CD4-positive, alpha-beta T cell (primary cell): ENCODE measurements at regions not wholly inside any gene's neighbourhood (a gene's known extent, or its start where the extent isn't known, plus 50 kb on each side); places are given as distances from the start of the nearest gene placed in this dataset.

Experiments
- ATAC-seq: fragments of 200-7000 bp; cut with Tn5 transposase; one replicate; pipeline ENCODE4 v1.10.0; 2022; ENCODE audit warnings: mild to moderate bottlenecking; ENCODE audit not compliant: poor library complexity
- CTCF ChIA-PET: fragments of 350-600 bp; sonication (Branson Sonifier 250); formaldehyde crosslinking; loops from one replicate; lab custom pipeline; 2021; ENCODE audit warnings: antibody characterized with exemption, inconsistent platforms; lab: Charles Lee
- POLR2A ChIA-PET: fragments of 350-600 bp; sonication (Branson Sonifier 250); formaldehyde crosslinking; loops from one replicate; lab custom pipeline; 2021; ENCODE audit warnings: antibody characterized with exemption, inconsistent platforms; lab: Charles Lee
- DNase-seq, 14 experiments: peaks; one replicate each; pipeline ENCODE4 v3.0.0-alpha.2; 2013 to 2020; ENCODE audit warnings: mixed read lengths in 2 of 14
- H3K27ac ChIP-seq, 2 donors: one replicate each; pipeline versions ENCODE4 v1.5.1 to v1.7.0; 2013; ENCODE audit warnings: low read length in 2 of 2, low read depth in 1 of 2, mild to moderate bottlenecking in 1 of 2
- H3K27me3 ChIP-seq, 2 experiments: 1 replicate in 1 of 2; 2 replicates in 1 of 2; pipeline versions ENCODE4 v1.6.1 to v1.7.0; 2013; ENCODE audit warnings: low read length in 2 of 2, control low read depth in 1 of 2, mild to moderate bottlenecking in 1 of 2, moderate library complexity in 1 of 2; ENCODE audit not compliant: insufficient read depth in 2 of 2, control insufficient read depth in 1 of 2
- H3K36me3 ChIP-seq: one replicate; pipeline ENCODE4 v1.6.1; 2013; ENCODE audit warnings: low read length, control low read depth; ENCODE audit not compliant: insufficient read depth
- H3K4me1 ChIP-seq: one replicate; pipeline ENCODE4 v1.6.1; 2013; ENCODE audit warnings: low read length, control low read depth; ENCODE audit not compliant: insufficient read depth
- H3K4me3 ChIP-seq: one replicate; pipeline ENCODE4 v1.5.1; 2013; ENCODE audit warnings: mild to moderate bottlenecking, low read length, moderate library complexity
- H3K9me3 ChIP-seq, 2 experiments: 1 replicate in 1 of 2; 2 replicates in 1 of 2; pipeline versions ENCODE4 v1.6.1 to v1.7.0; 2013; ENCODE audit warnings: low read length in 2 of 2, mild to moderate bottlenecking in 2 of 2, control low read depth in 1 of 2, moderate library complexity in 1 of 2; ENCODE audit not compliant: control insufficient read depth in 1 of 2, insufficient read depth in 1 of 2
- H3K27ac Mint-ChIP-seq: one replicate; pipeline ENCODE4 v1.8.0; 2020; ENCODE audit warnings: mixed read lengths
- H3K27me3 Mint-ChIP-seq: one replicate; pipeline ENCODE4 v1.8.0; 2021; ENCODE audit warnings: mixed read lengths
- H3K36me3 Mint-ChIP-seq: one replicate; pipeline ENCODE4 v1.8.0; 2021; ENCODE audit warnings: low read depth, mixed read lengths
- H3K4me1 Mint-ChIP-seq: one replicate; pipeline ENCODE4 v1.8.0; 2021; ENCODE audit warnings: low read depth, mixed read lengths
- H3K4me3 Mint-ChIP-seq: one replicate; pipeline ENCODE4 v1.8.0; 2020; ENCODE audit warnings: mild to moderate bottlenecking, mixed read lengths
- H3K9me3 Mint-ChIP-seq: one replicate; pipeline ENCODE4 v1.8.0; 2020; ENCODE audit warnings: mixed read lengths
- intact Hi-C, 2 experiments: fragments of 100-400 bp; cut with DNase I in 1 of 2; cut with micrococcal nuclease in 1 of 2; formaldehyde crosslinking; loops; one replicate each; pipeline versions ENCODE4 v1.15.1 to v1.9.0; 2023 to 2025; cut with DNase I, micrococcal nuclease
- TF ChIP-seq, protein P1 (sequence below): fragments of 200-600 bp; IDR thresholded peaks from one replicate; pipeline ENCODE4 v1.8.0; 2022; ENCODE audit warnings: antibody characterized with exemption, mild to moderate bottlenecking

GRCh38 chr12:114733919-114734318 is 49.9 kb upstream of the TBX3 start:
- Histone ChIP-seq H3K27me3 (peaks cover 34 to 40% of the 10 kb centered on the region in 2 experiments), H3K36me3 (no peaks in the 10 kb centered on the region), H3K4me1 (no peaks in the 10 kb centered on the region), H3K27ac (no peak overlapping the region), H3K4me3 (no peak overlapping the region), H3K9me3 (peaks cover 0 to 24% of the 10 kb centered on the region in 2 experiments)
- Mint-ChIP-seq H3K27me3 (peaks cover 39% of the 10 kb centered on the region), H3K4me1 (no peaks in the 10 kb centered on the region), H3K27ac (no peak overlapping the region), H3K36me3 (no peaks in the 10 kb centered on the region), H3K9me3 (no peaks in the 10 kb centered on the region), H3K4me3 (no peak overlapping the region)
- DNase-seq (no peak), ATAC-seq (no peak)
- POLR2A ChIA-PET = no interaction called here
- TF ChIP-seq, protein P1, sequence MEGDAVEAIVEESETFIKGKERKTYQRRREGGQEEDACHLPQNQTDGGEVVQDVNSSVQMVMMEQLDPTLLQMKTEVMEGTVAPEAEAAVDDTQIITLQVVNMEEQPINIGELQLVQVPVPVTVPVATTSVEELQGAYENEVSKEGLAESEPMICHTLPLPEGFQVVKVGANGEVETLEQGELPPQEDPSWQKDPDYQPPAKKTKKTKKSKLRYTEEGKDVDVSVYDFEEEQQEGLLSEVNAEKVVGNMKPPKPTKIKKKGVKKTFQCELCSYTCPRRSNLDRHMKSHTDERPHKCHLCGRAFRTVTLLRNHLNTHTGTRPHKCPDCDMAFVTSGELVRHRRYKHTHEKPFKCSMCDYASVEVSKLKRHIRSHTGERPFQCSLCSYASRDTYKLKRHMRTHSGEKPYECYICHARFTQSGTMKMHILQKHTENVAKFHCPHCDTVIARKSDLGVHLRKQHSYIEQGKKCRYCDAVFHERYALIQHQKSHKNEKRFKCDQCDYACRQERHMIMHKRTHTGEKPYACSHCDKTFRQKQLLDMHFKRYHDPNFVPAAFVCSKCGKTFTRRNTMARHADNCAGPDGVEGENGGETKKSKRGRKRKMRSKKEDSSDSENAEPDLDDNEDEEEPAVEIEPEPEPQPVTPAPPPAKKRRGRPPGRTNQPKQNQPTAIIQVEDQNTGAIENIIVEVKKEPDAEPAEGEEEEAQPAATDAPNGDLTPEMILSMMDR = no peak
- intact Hi-C loops = no loop called here
- CTCF ChIA-PET = no interaction called here
